ENCODE measurements at regions not wholly inside any gene's neighbourhood (a gene's known extent, or its start where the extent isn't known, plus 50 kb on each side); places are given as distances from the start of the nearest gene placed in this dataset.

DNA sequence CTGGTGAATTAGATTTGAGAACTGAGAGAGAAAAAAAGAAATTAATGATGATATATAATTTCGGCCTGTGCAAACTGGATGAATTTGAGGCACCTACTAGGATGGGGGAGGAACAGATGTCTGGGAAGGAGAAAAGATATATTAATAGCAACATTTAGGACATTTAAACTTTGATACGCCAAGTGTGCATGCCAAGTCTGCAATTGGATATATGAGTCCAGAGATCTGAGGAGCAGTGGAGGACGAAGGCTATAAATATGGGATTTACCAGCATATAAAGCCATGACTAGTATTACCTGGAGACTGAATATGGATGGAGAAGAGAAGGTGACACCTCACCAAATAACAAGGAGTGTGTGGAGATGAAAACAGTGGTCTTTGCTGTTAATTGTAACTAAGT, 272.6 kb upstream of the HSF2 start:
- DNase-seq (ENCODE audit: low spot score) = no peak

DNA sequence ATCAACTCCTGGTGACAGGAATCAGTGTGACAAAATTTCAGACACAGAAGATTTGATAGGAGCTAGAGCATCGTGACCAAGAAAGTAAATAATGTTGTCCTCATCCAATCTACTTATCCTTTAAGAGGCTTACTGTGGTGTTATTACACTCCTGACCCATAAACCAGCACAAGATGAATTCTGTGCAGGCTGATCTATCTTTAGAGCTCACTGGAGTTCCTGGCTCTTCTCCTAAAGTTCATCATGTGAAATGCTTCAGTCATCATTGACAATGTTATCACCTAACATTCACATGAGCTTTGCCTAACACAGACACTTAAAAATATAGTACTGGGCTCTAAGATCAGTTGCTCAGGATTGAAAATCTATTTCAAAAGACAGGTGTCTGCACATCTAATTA, 271.0 kb upstream of the HSF2 start:
- DNase-seq (ENCODE audit: low spot score) = no peak

DNA sequence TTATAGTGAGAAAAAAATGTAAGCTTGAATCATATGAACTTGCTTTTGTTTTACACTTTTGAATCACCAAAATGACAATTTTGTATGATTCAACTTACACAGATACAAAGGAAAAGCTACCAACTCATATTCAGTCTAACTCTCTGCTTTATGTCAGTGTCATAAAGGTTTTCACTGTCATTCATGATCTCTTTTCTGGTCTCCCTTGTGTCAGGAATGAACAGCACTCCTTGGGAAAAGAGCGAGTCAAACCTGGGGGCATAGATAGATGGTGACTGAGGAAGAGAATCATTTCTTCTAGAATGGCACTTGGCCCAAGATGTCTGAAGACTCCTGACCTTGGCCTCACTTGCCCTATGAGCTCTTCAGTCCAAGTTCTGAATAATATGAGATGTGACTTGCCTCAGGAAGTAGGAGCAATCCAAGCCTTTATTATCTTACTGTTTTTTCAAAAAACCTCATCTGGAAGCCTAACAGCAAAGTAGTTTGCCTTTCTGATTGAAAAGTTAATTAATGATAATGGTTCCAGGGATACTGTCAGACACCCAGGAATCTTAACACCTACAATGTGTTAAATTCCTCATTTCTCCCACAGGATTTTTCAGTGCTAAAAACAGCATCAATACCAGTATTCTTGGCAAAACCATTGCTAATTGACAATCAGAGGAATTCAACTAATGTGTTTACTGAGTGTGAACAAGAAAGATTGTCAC, 270.0 kb upstream of the HSF2 start:
- no peak for DNase-seq (ENCODE audit: low spot score)

DNA sequence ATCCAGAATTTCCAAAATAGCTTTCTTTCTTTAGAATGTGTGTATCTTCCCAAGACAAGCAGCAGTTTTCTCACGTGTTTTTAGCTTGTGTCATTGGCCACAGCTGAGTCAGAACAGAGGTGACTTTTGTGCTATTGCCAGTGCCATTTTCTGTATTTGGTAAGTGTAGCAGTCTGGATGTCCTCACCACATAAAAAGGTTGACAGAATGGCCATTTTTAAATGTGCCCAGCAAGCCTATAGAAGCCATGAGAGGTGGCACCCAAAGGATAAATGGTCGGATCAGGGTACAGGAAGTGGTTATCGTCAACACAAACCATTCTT, 269.5 kb upstream of the HSF2 start:
- no peak for DNase-seq (ENCODE audit: low spot score)

DNA sequence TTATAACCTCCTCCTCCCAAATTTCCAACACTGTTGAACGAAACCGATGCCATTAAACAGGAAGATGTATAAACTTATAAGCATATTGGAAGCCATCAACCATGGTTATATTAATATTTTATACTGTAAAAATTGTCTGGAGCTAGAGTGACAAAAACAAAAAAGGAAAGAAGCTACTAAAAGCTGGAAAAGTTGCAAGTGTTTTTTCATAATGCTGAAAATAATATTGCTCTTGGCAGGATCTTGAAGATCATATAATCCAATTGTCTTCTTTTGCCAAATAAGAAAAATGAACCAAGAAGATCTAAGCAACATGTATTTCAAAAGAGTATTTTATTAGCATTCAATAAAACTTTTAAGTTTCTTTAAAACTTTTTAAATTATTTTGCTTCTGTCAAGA, 268.9 kb upstream of the HSF2 start:
- no peak for DNase-seq (ENCODE audit: low spot score)

DNA sequence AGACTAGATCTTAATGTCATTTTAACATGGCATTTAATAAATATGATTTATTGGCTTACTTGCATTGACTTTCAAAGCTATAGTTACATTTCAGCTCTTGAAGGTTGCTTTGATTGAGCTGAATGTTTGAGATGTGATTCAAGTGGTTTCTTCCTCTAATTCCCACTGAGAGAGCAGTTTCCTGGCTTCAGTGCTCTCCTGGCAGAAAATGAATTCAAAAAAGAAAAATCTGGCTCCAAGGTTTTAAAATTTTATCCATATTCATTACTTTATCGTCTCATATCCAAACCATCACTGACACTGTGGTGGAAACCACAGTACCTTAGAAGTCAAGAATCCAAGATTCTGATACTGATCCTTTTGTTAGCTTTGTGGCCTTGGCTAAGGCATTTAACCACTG, 263.1 kb upstream of the HSF2 start:
- DNase-seq (ENCODE audit: low spot score) = no peak

DNA sequence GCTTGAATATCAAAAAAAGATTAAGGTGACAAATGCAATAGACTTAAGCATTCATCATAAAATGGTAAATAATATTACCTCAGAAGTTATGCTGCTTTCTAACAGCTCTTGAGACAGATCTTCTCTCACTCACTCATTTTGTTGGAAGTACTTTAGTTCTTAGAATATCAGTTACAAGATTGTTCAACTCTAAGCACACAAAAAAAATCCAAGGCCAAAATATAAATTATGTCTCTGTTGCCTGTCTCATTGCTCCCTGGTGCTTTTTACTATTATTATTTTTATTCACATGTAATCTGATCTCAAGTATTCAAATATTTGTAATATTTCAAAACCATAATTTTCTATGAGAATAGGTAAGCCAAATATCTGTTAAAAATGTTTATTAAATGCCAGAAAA, 259.4 kb upstream of the HSF2 start:
- DNase-seq (ENCODE audit: low spot score) = no peak

DNA sequence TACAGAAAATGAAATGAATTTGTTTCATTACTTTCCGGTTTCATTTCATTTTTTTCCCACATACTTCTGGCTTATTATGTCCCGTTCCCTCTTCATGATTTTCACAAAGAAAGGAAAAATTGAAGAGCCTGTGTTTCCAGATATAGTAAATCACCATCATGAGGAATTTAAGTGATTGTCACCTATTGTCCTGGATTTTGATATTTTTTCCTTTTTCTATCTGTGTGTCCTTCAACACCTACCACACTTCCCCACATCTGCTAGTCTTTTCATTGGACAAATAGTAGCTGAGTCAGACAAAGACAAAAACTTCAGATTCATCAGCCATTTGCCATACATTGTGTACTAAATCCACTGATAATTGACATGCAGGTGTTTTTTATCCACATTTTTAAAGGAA, 258.2 kb upstream of the HSF2 start:
- DNase-seq (ENCODE audit: low spot score) = no peak

DNA sequence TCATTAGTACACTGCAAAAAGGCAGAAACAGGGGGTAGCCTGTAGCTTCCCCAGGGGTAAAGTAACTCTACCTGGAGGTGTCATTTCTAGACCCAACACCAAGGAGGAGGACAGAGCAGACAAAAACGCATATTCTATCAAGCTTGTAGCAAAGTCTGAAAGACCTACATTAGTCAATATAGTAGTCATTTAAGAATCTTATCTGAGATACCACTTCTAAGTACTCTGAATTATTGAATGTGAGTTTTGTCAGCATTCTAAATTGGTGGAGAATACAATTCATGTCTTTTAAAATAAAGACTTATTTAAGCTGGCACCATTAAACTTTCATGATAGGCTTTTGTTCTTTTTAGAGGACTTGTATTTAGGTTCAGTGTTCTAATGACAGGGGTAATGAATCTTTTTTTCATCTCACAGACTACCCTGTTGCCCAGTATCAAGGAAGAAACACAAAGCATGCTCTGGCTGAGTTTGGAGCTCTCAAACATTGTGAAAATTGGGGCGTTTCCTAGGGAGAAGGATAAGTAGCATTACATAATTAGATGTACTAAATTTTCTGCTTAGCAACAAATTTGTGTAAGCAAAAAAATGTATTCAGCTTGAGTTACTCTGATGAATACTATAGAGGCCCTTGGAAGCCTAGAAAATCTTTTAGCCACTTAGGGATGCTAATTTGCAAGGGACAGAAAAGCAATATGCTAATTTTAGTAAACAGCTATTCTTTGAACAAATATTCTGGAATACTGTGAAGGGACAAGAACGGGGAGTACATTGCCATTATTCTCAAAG, 255.4 kb upstream of the HSF2 start:
- no peak for DNase-seq (ENCODE audit: low spot score)

DNA sequence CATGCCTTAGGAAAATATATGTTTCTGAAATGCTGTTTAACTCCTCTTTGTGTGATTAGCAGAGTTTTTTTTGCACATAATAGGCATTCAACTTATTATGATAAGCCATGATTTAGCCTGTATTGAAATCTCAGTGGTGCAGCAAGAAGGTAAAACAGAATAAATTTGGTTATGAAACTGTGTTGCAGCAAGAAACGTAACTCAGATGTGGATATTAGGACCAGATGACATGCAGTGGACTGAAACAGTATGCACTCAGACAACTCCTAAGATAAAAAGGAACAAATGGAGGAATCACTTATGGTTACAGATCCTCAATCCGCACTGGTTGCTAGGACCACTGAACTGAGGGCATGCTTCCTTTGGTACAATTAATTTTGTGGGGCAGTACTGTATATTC, 254.2 kb upstream of the HSF2 start:
- DNase-seq (ENCODE audit: low spot score) = no peak

DNA sequence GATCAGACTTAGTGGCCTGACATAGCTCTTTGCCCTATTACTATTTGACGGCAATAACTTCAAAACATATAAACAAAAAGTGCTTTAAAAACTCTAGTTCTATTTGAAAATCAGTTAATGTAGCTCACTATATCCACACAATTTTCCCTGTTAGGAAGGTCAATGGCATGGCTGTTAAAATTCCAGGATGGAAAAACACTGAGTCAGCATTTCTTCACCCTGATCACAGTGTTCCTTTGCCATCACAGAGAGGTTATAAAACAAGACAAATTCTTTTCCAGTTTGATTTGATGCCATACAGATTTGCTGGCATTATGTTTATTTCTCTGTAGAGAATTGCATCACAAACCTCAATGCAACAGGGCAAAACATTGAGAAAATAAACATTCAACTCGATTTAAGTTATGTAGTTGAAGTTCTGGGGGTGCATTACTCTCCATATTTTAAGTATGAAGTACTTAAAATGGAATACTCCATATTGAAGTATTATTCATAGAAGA, 253.7 kb upstream of the HSF2 start:
- no peak for DNase-seq (ENCODE audit: low spot score)

DNA sequence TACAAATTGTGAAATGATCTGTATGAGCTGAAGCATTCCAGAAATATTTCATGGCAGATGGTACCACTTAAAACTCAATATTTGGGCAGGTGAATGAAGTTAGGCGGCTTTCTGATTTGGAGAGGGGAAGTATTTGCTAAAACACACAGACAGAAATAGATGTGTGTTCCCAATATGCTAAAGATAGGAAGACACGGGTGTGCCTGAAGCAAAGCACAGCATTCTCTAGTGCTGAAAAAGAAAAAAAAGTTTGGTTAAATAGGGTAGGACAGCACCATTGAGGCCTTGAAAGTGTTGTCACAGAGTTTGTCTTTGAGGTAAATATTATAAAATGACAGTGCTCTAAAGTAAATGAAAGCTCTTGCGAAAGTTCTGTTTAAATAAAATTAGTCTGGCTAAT, 252.2 kb upstream of the HSF2 start:
- DNase-seq (ENCODE audit: low spot score) = no peak

DNA sequence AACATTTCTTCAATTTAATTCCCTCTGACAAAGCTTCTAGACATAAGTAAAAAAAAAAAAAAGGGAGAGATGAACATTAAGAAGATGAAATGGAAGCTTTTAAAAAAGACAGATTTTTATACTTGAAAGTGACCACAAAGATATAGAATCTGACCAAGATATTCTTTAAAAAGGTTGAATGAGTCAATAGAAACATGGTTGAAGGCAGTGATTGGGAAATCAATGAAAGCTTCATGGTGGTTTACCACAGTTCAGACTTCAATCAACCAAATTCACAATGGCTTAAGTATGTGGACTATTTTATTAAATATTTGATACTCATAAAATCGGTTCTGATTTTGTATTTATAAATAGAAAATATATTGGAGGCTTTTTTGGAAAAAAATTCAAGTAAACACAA, 248.4 kb upstream of the HSF2 start:
- DNase-seq (ENCODE audit: low spot score) = no peak

DNA sequence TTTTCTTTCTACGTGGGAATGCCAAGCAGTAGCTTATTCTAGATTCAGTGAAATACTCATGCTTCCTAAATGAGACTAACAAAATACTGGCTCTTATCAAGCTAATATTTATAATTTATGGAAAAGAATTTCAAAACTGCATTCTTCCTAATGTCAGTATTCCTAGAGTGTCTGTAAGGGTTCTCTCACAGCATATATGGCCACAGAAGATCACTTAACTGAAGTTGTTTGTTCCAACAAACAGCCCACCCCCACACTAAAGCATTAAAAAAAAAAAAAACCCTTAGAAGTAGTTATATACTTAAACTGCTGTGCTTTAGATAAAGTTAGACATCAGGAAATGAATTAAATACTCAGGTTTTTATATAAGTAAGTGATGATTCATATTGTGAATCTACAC, 247.7 kb upstream of the HSF2 start:
- DNase-seq (ENCODE audit: low spot score) = no peak

DNA sequence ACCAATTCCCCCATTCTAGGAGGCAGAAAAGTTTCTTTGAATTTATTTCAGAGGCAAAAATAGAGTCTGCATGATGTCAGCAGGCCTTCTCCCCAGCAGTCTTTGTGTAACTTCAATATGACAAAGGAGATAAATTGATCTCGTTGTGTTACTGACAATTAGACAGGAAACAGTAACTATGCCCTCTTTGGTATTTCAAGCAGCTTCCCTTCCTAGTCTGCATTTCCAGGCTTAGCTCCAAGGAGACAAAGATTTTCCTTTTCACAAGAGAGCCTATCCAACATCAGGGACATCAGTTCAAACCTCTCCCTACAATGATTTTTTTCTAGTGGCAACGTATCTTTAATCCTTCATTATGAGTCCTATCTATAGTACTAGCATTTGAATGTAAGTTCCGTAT, 245.9 kb upstream of the HSF2 start:
- DNase-seq (ENCODE audit: low spot score) = no peak

DNA sequence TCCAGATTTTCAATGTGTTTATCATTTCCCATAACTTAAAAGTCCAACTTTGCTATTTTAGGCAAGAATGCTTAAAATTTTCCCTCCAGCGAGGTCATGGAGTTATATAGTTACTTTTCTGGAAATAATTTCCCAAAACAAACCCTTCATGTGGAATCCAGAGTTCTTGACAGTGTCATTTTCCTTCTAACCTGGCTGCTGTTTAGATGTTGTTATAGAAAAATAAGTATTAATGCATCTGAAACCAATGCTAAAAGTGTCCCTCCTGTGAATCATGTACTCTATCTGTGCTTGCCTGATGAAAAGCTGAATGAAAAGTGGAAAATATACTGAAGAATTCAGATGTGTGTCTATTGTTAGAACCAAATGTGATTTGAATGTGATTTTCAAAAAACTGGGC, 245.3 kb upstream of the HSF2 start:
- DNase-seq (ENCODE audit: low spot score) = no peak

DNA sequence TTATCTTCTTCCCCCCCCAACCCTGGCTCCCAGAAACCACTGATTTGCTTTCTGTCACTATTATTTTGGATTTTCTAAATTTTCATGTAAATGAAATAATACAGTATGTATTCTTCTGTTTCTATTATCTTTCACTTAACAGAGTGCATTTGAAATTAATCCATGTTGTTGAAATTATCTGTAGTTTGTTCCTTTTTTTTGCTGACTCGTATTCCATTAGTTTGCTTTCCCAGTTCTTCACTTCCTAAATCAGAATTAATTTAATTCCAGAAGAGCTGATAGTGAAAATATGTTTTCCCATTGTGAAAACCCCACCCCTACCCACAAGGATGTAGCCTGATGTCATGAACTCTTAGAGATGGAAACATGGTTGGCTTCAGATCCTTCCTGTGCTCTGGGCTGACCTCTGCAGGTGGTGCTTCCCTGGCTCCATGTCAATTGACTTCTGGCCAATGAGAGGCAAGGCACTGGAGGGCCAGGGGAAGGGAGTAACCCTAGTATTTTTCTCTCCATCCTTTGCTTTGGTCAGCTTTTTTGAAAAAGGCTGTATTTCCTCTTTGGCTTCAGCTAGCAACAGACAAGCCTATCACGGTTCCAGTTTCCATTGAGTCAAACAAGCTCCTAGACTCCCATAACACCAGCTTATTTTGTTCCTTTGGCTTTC, 244.4 kb upstream of the HSF2 start:
- no peak for DNase-seq (ENCODE audit: low spot score)

DNA sequence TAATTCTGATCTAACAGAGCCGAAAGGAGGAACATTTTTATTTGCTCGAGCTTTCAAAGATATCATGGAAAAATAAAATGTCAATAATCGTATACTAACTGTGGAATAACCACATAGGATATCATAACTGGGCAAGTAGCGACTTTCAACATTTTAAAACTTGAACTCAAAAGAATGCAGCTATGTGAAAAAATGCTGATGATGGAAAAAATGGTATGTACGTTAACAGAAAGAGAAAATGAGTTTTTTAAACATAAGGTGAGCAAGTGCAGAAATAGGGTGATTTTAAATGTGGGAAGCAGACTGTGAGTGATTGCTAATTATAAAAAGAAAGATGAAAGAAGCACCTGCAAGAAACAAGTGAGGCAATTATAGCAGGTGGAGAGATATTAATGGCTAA, 238.3 kb upstream of the HSF2 start:
- no peak for DNase-seq (ENCODE audit: low spot score)

DNA sequence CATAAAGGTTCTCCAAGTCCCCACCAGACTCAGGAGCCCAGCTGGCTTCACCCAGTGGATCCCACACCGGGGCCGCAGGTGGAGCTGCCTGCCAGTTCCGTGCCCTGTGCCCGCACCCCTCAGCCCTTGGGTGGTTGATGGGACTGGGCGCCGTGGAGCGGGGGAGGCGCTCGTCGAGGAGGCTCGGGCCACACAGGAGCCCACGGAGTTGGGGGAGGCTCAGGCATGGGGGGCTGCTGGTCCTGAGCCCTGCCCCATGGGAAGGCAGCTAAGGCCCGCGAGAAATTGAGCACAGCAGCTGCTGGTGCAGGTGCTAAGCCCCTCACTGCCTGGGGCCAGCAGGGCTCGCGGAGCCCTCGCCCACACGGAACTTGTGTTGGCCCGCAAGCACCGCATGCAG, 234.4 kb upstream of the HSF2 start:
- DNase-seq (ENCODE audit: low spot score) = no peak

DNA sequence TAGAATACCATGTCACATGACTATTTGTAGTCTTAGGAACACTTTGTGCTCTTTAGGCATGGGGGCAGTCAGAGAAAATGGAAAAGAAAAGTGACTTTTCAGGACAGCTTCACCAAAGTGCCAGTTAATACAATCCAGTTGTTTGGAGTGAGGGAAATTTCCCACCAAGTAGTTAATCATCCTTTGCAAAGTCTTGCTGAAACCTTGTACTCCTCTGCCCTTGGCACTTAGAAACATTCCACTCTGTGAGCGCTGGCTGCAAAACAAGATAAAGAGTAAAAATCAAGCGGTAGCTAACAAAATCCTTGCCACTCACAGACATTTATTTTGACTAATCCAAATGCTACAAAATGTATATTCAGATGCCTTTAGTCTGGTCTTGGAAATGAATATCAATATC, 229.2 kb upstream of the HSF2 start:
- DNase-seq (ENCODE audit: low spot score) = no peak

DNA sequence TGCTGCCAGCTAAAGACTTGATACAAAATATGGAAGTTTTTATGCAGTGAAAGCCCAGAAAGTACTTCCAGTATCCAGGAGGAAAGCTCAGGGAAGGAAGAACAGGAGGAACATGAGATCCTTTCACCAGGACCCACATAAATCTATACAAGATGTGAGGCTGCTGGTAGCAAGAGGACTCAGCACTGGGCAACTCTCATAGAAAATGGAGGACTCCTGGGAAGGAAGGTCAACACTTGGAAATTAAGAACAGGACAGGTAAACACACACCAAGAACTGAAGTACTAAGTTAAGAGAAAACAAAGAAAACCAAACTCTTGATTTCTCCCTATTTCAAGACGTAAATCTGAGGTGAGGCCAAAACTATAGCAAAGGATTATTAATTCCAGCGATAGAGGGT, 220.5 kb upstream of the HSF2 start:
- DNase-seq (ENCODE audit: low spot score) = no peak

DNA sequence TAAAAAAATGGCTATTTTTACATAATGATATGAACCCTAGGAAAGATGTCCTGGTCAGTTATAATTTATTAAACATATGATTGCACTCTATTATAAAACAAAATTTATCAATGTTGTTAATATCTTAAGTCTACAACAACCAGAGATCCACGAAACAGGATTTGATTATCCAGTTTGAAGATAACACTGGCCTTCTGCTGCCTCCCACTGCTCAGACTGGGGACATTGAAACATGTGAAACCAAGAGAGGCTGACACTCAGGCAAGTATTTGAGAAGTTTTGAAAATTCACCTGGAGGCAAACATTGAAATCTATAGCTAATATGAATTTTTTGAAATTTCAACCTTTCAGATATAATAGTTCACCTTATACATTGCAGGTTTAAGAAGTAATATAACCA, 219.3 kb upstream of the HSF2 start:
- no peak for DNase-seq (ENCODE audit: low spot score)

DNA sequence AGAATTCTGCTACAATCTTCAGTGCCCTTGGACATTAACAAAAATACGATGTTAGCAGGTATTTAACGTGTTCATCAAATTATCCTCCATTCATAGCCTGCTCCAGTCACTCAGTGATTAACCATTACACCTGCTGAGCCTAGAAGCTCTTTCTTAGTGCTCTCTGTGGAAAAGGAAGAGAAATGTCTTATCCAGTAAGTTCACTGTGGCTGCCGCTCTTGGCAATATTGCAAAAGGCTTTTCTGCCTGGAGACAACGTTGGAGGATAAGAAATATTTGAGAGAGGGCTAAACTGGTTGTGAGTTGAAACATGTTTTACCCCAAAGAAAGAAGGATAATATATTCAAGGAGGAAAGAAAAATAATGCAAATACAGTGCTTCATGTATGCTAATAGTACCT, 217.4 kb upstream of the HSF2 start:
- DNase-seq (ENCODE audit: low spot score) = no peak
